ENCODE measurements at regions not wholly inside any gene's neighbourhood (a gene's known extent, or its start where the extent isn't known, plus 50 kb on each side); places are given as distances from the start of the nearest gene placed in this dataset.

DNA sequence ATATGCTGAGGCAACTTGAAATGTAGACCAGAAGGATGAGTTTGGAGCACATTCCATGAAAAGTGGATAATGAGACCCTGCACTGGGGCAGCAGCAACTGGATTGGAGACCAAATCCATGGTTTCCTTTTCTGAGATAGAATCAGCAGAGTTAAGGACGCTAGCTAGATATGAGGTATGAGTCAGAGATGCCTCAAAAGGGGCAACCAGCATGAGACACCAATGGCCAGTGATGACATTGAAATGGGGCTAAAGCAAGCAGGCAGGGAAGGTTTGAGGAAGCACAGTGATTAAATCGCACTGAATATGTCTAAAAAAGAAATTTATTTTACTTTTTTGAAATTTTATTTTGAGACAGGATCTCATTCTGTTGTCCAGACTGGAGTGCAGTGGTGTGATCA, 802.4 kb downstream of the TFAP2A start:
- TF ChIP-seq, protein P1, sequence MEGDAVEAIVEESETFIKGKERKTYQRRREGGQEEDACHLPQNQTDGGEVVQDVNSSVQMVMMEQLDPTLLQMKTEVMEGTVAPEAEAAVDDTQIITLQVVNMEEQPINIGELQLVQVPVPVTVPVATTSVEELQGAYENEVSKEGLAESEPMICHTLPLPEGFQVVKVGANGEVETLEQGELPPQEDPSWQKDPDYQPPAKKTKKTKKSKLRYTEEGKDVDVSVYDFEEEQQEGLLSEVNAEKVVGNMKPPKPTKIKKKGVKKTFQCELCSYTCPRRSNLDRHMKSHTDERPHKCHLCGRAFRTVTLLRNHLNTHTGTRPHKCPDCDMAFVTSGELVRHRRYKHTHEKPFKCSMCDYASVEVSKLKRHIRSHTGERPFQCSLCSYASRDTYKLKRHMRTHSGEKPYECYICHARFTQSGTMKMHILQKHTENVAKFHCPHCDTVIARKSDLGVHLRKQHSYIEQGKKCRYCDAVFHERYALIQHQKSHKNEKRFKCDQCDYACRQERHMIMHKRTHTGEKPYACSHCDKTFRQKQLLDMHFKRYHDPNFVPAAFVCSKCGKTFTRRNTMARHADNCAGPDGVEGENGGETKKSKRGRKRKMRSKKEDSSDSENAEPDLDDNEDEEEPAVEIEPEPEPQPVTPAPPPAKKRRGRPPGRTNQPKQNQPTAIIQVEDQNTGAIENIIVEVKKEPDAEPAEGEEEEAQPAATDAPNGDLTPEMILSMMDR (conservative IDR thresholded peaks at IDR 0.05; ENCODE audit: low read length): no peak

DNA sequence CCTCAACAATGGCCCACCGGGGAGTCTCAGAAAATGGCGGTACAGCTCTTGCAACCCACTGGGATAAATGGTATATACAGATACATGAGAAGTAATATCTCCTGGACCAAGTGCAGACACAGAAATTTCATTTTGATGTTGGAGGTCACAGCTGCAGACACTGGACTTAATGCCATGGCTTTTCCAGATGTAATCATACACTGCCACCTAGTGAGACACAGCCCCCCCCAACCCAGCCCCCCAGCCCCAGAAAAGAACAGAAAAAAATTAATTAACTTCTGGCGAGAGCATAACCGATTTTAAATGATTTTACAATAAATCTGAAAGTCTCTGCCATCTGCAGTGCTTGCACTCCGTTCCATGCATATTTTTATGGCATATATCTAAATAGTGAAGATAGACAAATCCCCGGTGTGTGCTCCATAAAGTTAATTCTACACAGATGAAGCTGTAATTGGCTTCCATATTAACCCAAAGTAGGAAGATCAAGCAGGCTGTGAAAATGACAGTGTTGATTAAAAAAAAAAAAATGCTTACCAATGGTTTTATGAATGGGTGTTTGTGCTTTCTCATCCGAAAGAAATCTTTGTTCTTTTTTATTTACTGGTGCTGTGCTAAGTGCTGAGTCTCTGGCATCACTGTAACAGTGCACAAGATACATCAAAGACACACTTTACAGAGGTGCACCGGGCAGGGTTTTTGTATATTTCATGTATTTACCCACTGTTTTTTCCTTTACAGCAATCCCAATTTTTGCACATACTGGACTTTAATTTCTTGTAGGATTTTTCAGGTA, 804.1 kb downstream of the TFAP2A start:
- DNase-seq (ENCODE audit: low read depth): peak; percentile 6
- TF ChIP-seq, protein P1 (conservative IDR thresholded peaks at IDR 0.05; ENCODE audit: low read length): no peak
- H3K4me3 ChIP-seq (ENCODE audit: low read length): no peak overlapping the region

More for the DNA sequence above, 802.4 kb downstream of the TFAP2A start:
- DNase-seq (ENCODE audit: low read depth): no peak
- no peak overlapping the region for H3K4me3 ChIP-seq (ENCODE audit: low read length)

DNA sequence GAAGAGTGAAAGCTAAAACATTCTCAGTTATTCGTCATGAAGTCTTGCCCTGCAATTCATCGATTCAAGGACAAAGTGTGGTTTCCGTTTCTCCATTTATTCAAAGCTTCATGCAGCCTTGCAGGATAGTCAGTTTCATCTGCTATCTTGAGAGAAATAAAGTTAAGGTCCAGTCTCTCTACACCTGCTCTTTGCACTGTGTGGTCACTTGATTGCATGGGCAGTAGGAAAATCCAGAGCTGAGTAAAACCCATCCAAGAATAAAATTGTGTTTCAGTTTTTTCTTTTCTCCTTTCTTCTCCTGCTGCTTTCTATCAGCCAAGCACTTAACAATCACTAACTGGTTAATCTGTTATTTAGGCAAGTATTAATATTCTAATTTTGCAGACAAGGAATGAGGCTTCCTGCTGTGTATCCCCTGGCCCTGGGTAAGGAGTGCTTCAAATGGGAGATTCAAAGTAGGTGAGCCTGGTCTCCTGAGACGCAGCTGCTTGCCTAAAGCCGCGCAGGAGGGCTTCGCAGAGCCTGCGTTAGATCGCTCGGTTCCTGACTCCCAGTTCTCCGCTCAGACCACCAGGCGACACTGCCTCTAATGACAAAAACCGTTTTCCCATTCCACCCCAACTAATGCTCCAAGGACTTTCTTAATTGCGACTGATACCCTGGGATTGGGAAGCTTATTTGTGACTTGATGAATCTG, 808.3 kb downstream of the TFAP2A start:
- DNase-seq (ENCODE audit: low read depth): no peak
- TF ChIP-seq, protein P1 (conservative IDR thresholded peaks at IDR 0.05; ENCODE audit: low read length): no peak
- no peak overlapping the region for H3K4me3 ChIP-seq (ENCODE audit: low read length)

DNA sequence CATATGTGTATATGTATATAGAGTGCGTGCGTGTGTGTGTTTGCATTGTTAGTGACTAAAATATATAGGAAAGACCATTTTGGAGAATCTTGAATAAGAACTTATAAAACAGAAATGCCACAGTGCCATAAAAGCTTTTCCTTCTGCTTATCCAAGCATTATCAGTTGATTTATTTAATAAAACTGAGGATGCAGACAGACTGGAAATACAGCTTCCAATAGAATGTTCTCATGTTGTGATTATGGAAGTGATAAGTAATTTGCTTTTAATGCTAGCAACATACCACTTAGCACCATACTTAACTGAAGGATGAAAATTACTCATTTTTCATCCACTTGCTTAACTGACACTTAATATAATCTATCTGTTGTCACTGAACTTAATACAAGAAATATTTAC, 820.1 kb downstream of the TFAP2A start:
- TF ChIP-seq, protein P1 (conservative IDR thresholded peaks at IDR 0.05; ENCODE audit: low read length): no peak
- no peak for DNase-seq (ENCODE audit: low read depth)
- no peak overlapping the region for H3K4me3 ChIP-seq (ENCODE audit: low read length)

DNA sequence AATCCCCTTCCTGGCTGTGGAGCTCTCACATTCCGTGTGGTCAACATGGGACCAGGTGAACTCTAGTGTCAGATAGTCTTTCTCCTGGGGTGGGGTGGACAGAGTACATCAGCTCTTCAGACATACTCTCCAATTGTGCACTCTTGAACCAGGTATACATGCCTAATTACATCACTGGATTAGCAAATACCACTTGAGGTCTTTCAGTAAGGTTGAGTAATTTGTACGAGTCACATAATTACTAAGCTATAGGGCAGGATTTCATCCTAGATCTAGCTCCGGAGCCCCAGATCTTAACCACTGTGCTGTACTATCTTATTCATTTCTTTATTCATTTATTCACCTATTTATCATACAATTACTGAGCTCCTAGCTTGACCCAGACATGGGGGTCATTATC, 821.3 kb downstream of the TFAP2A start:
- DNase-seq (ENCODE audit: low read depth): no peak
- TF ChIP-seq, protein P1 (conservative IDR thresholded peaks at IDR 0.05; ENCODE audit: low read length): no peak
- no peak overlapping the region for H3K4me3 ChIP-seq (ENCODE audit: low read length)

DNA sequence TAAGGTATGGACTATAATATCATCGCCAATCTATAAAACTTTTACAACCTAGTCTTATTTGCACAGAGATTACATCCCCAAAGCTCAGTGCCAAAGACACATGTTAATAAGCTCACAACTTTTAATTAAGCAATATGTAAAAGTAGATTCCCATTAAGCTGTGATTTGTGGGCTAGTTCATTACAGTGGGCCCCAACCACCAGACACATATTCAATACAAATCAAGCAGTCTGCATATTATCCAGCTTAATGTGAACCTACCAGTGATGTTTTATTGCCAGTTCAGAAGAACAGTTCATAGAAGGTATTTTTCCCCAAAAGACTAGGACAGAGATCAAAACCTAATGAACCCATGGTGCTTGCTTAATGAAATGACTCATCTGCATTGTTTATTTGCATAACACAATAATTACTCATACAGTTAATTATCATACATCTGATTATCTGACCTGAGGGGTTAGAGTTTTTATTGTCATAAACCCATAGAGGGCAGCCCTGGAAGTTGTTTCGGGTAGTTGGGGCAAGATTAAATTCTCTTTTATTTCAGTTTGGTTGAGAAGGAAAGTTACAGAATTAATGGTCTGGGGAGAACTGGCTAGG, 831.0 kb downstream of the TFAP2A start:
- H3K4me3 ChIP-seq (ENCODE audit: low read length): no peak overlapping the region
- TF ChIP-seq, protein P1 (conservative IDR thresholded peaks at IDR 0.05; ENCODE audit: low read length): no peak
- no peak for DNase-seq (ENCODE audit: low read depth)

Measured in AG10803 (cell line).